GM23338 (cell line): ENCODE measurements at regions not wholly inside any gene's neighbourhood (a gene's known extent, or its start where the extent isn't known, plus 50 kb on each side); places are given as distances from the start of the nearest gene placed in this dataset.

Experiments
- ATAC-seq: fragments of 200-7000 bp; cut with Tn5 transposase; 3 replicates; pipeline ENCODE4 v1.9.1; 2020
- DNase-seq: peaks from one replicate; pipeline ENCODE4 v3.0.0-alpha.2; 2015; ENCODE audit warnings: low spot score
- H2AFZ ChIP-seq: fragments of 200-600 bp; sonication (generic); 2 replicates; pipeline ENCODE4 v1.8.0; 2016; ENCODE audit warnings: antibody characterized with exemption, mild to moderate bottlenecking, moderate library complexity
- H3F3A ChIP-seq: fragments of 200-600 bp; sonication (generic); replicated peaks from 2 replicates; pipeline ENCODE4 v1.8.0; 2017; ENCODE audit warnings: antibody characterized with exemption, mixed run types, low read depth
- H3K27ac ChIP-seq: fragments of 200-600 bp; sonication (generic); 2 replicates; pipeline ENCODE4 v1.6.1; 2016; ENCODE audit warnings: low read depth
- H3K27me3 ChIP-seq: fragments of 200-600 bp; sonication (generic); 2 replicates; pipeline ENCODE4 v1.8.0; 2016; ENCODE audit warnings: mild to moderate bottlenecking, mixed run types, moderate library complexity; ENCODE audit not compliant: insufficient read depth
- H3K36me3 ChIP-seq: fragments of 200-600 bp; sonication (generic); 2 replicates; pipeline ENCODE4 v1.8.0; 2016; ENCODE audit warnings: mild to moderate bottlenecking; ENCODE audit not compliant: insufficient read depth
- H3K4me1 ChIP-seq: fragments of 200-600 bp; sonication (generic); 2 replicates; pipeline ENCODE4 v1.8.0; 2016; ENCODE audit warnings: mild to moderate bottlenecking, moderate library complexity; ENCODE audit not compliant: insufficient read depth
- H3K4me2 ChIP-seq: fragments of 200-600 bp; sonication (generic); 2 replicates; pipeline ENCODE4 v1.7.1; 2017; ENCODE audit warnings: mixed run types
- H3K4me3 ChIP-seq: fragments of 200-600 bp; sonication (generic); 2 replicates; pipeline ENCODE4 v1.6.1; 2016; ENCODE audit warnings: mixed run types
- H3K79me2 ChIP-seq: fragments of 200-600 bp; sonication (generic); replicated peaks from 2 replicates; pipeline ENCODE4 v1.8.0; 2017; ENCODE audit warnings: mild to moderate bottlenecking; ENCODE audit not compliant: insufficient read depth
- H3K9me2 ChIP-seq: fragments of 200-600 bp; sonication (generic); 2 replicates; pipeline ENCODE4 v1.8.0; 2017; ENCODE audit not compliant: insufficient read depth
- H4K20me1 ChIP-seq: fragments of 200-600 bp; sonication (generic); replicated peaks from 2 replicates; pipeline ENCODE4 v1.8.0; 2017; ENCODE audit warnings: mild to moderate bottlenecking; ENCODE audit not compliant: insufficient read depth
- H3K27ac Mint-ChIP-seq: 2 replicates; pipeline ENCODE4 v1.8.0; 2020; ENCODE audit warnings: inconsistent platforms, mild to moderate bottlenecking, moderate library complexity, mixed read lengths
- H3K27me3 Mint-ChIP-seq: 3 replicates; pipeline ENCODE4 v1.8.0; 2022; ENCODE audit warnings: low read depth, mild to moderate bottlenecking, moderate library complexity, mixed read lengths, inconsistent platforms; ENCODE audit not compliant: insufficient read depth, poor library complexity
- H3K36me3 Mint-ChIP-seq: 3 replicates; pipeline ENCODE4 v1.8.0; 2021; ENCODE audit warnings: low read depth, mild to moderate bottlenecking, inconsistent platforms, moderate library complexity, mixed read lengths
- H3K4me1 Mint-ChIP-seq: 3 replicates; pipeline ENCODE4 v1.8.0; 2020; ENCODE audit warnings: mild to moderate bottlenecking, inconsistent platforms, mixed read lengths
- H3K4me3 Mint-ChIP-seq: 3 replicates; pipeline ENCODE4 v1.8.0; 2021; ENCODE audit warnings: moderate library complexity, mild to moderate bottlenecking, inconsistent platforms, mixed read lengths
- H3K9me3 Mint-ChIP-seq: 3 replicates; pipeline ENCODE4 v1.8.0; 2020; ENCODE audit warnings: moderate library complexity, mild to moderate bottlenecking, inconsistent platforms, mixed read lengths
- CREB1 ChIP-seq: fragments of 250-450 bp; sonication (Bioruptor Pico); IDR thresholded peaks from 2 replicates; pipeline ENCODE4 v1.5.0; 2020; ENCODE audit warnings: low read depth, mild to moderate bottlenecking, moderate library complexity
- ETS1 ChIP-seq: IDR thresholded peaks from 2 replicates; pipeline ENCODE4 v1.6.1; 2016; ENCODE audit warnings: antibody characterized with exemption
- EZH2 ChIP-seq: fragments of 200-600 bp; sonication (generic); IDR thresholded peaks from one replicate; pipeline ENCODE4 v1.8.0; 2017; ENCODE audit warnings: antibody characterized with exemption, mild to moderate bottlenecking, low read depth; ENCODE audit not compliant: unreplicated experiment
- EZH2phosphoT487 ChIP-seq: fragments of 200-600 bp; sonication (generic); IDR thresholded peaks from one replicate; pipeline ENCODE4 v1.8.1; 2018; ENCODE audit warnings: antibody characterized with exemption; ENCODE audit not compliant: unreplicated experiment
- NANOG ChIP-seq: IDR thresholded peaks from 2 replicates; pipeline ENCODE4 v1.6.1; 2016; ENCODE audit warnings: antibody characterized with exemption, borderline replicate concordance
- POLR2AphosphoS5 ChIP-seq: IDR thresholded peaks from 2 replicates; pipeline ENCODE4 v1.6.1; 2016; ENCODE audit warnings: antibody characterized with exemption, low read depth
- REST ChIP-seq: IDR thresholded peaks from one replicate; pipeline ENCODE4 v1.6.1; 2018; ENCODE audit warnings: antibody characterized with exemption; ENCODE audit not compliant: unreplicated experiment
- STAT1 ChIP-seq: IDR thresholded peaks from one replicate; pipeline ENCODE4 v1.6.1; 2016; ENCODE audit warnings: antibody characterized with exemption; ENCODE audit not compliant: unreplicated experiment
- ZNF331 ChIP-seq: fragments of 250-450 bp; sonication (Bioruptor Pico); IDR thresholded peaks from 2 replicates; pipeline ENCODE4 v1.5.0; 2020; ENCODE audit warnings: low read depth, mild to moderate bottlenecking, moderate library complexity
- ZNF462 ChIP-seq: fragments of 250-450 bp; sonication (Bioruptor Pico); IDR thresholded peaks from 2 replicates; pipeline ENCODE4 v1.5.0; 2020; ENCODE audit warnings: mild to moderate bottlenecking, moderate library complexity
- TF ChIP-seq, protein P1 (sequence below), 2 experiments: fragments of 200-600 bp in 1 of 2; sonication (generic) in 1 of 2; conservative IDR thresholded peaks; 2 replicates each; pipeline versions ENCODE4 v1.5.1 to v1.6.1; 2016 to 2017; ENCODE audit warnings: antibody characterized with exemption in 2 of 2, low read depth in 2 of 2, mild to moderate bottlenecking in 2 of 2, moderate library complexity in 1 of 2

DNA sequence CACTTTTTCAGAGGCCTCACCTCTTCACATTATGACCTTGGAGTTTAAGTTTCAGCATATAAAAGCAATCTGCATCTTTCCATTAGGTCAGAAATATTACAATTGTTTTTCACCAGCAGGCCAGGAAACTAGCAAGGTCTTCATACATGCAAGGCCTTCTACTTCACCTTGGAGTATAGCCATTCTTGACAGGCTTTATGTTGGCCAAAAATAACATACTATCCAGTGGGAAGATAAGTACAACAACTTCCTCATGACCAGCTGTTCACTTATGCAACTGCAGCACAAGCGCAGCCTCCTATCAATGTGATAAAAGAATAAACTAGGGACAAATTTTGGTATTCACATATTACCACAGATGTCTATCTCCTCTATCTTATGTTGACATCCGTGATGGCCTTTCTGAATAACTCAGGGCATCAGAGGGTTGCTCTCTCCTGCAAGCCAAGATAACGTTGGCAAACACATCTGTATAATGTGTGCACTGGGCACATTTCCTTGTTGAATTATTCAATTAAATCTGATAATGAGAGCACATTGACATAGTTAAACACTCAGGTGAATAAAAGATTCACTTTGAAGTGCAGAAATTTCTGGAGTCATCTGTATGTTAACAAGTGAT is 239.8 kb downstream of the FZD1 start (continued):
- TF ChIP-seq CREB1 (no peak), REST (no peak), ETS1 (no peak), ZNF331 (CRISPR knock-in tag) (no peak)

DNA sequence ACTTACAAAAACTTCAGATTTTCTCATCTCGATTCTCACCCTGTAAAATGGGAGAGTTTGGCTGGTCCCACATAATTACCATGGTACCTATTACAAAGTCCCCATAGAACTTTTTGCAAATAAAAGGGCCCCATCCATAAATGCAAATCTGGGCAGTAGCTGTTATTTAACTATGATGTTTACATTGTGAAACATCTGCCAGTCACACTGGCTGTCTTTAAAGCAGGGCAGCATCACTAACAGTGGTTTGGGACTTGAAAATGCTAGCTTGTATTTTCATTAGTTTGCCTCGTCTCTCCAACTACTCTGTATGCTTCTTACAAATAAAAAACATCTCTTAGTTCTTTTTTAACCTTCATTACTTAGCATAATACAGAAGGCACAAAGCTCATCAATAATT is 240.7 kb downstream of the FZD1 start:
- no peak overlapping the region for H3K27ac ChIP-seq
- Mint-ChIP-seq H3K27ac (no peak overlapping the region), H3K4me3 (no peak overlapping the region), H3K4me1 (peaks cover 3% of the 10 kb centered on the region; the same call in 1 of the 3 replicates), H3K9me3 (peaks cover 24% of the 10 kb centered on the region), H3K36me3 (peaks cover 4% of the 10 kb centered on the region; the same call in 1 of the 3 replicates), H3K27me3 (no peaks in the 10 kb centered on the region)
- no peak for ATAC-seq
- no peak overlapping the region for H3K4me3 ChIP-seq
- no peaks in the 10 kb centered on the region for H3K27me3 ChIP-seq
- no peak overlapping the region for H2AFZ ChIP-seq
- H3K4me1 ChIP-seq: no peaks in the 10 kb centered on the region; the same call in 1 of the 2 replicates
- no peaks in the 10 kb centered on the region for H4K20me1 ChIP-seq
- no peak overlapping the region for H3K4me2 ChIP-seq
- H3K36me3 ChIP-seq: no peaks in the 10 kb centered on the region
- no peaks in the 10 kb centered on the region for H3K9me2 ChIP-seq
- H3K79me2 ChIP-seq: no peaks in the 10 kb centered on the region
- no peak for DNase-seq
- H3F3A ChIP-seq: no peaks in the 10 kb centered on the region
- no peak for TF ChIP-seq ETS1
- TF ChIP-seq NANOG: no peak
- TF ChIP-seq ZNF331 (CRISPR knock-in tag): no peak
- no peak for TF ChIP-seq EZH2phosphoT487
- TF ChIP-seq ZNF462: no peak
- no peak for TF ChIP-seq STAT1
- no peak for TF ChIP-seq EZH2
- no peak for TF ChIP-seq POLR2AphosphoS5
- TF ChIP-seq, protein P1, sequence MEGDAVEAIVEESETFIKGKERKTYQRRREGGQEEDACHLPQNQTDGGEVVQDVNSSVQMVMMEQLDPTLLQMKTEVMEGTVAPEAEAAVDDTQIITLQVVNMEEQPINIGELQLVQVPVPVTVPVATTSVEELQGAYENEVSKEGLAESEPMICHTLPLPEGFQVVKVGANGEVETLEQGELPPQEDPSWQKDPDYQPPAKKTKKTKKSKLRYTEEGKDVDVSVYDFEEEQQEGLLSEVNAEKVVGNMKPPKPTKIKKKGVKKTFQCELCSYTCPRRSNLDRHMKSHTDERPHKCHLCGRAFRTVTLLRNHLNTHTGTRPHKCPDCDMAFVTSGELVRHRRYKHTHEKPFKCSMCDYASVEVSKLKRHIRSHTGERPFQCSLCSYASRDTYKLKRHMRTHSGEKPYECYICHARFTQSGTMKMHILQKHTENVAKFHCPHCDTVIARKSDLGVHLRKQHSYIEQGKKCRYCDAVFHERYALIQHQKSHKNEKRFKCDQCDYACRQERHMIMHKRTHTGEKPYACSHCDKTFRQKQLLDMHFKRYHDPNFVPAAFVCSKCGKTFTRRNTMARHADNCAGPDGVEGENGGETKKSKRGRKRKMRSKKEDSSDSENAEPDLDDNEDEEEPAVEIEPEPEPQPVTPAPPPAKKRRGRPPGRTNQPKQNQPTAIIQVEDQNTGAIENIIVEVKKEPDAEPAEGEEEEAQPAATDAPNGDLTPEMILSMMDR (conservative IDR thresholded peaks at IDR 0.05; ENCODE audit: low read depth in 2 of 2): no peak
- TF ChIP-seq CREB1: no peak
